GM19455 (cell line): ENCODE measurements at regions not wholly inside any gene's neighbourhood (a gene's known extent, or its start where the extent isn't known, plus 50 kb on each side); places are given as distances from the start of the nearest gene placed in this dataset.

Experiments
- ATAC-seq: cut with Tn5 transposase; IDR thresholded peaks from one replicate; pipeline ENCODE4 v1.9.1; 2021; ENCODE audit not compliant: unreplicated experiment

DNA sequence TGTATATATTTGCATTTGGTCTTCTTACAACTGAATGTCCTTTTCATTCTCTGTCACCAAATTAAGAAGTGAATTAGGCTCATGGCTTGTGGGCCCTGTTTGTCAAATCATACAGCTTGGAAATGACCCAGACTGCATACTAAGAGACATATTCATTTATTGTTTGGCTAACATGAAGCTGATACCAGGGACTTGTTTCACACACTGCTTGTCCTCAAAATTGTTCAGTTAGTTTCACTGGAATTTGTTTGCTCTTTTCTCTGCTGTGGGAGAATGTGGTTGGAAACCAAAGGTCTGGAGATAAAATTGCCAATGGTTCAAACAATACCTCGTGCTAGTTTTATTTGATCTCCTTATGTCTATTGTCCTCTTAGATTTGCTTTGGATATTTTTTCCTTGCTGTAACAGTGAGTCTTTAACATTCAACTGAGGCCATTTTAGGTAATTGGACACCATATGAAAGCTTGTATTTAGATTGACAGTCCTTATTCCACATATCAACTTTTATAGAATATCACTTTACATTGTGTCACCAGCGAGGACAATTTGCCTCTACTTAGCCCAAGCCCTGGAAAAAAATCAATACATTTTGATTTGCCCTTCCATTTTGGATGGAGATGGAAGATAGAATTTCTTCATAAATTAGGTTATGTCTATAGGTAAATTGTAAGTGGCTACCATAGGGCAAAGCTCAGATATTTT, 144.3 kb upstream of the MTAP start:
- ATAC-seq: no peak

DNA sequence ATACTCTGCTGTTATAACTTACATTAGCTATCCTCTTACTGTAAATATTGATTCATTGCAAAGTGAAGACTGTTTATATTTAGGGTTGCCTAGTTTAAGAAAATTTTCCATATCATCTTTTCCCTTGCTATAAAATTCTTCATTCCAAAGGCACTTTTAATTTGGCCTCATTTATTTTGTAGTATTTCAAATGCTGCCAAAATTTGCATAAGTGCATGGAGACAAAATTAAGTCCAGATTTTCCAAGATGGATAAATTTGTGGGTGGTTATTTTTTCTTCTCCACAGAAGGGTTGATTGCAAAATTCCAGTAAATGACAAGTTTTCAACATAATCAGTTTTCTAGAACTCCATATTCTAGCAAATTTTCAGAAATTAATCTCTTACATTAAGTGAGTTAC, 141.5 kb upstream of the MTAP start:
- no peak for ATAC-seq

DNA sequence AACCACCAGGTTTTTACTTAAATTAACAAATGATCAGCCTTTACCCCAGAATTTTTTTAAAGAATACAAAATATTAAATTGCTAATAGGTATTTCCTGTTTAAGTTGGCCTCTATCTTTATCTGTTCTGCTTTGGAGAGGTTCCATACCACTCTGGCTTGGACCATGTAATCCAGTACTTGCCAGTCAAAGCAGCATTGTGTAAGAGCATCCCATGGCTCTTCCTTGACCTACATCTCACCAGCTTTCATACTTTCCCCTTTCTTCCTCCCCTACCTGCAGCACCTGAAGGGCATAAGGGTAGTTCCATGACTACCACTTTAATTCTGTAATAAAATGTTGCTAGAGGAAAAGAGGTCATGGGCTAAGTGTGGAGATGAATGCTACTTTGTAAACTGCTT, 140.8 kb upstream of the MTAP start:
- no peak for ATAC-seq

GRCh38 chr9:21668516-21668915, 133.9 kb upstream of the MTAP start:
- no peak for ATAC-seq

DNA sequence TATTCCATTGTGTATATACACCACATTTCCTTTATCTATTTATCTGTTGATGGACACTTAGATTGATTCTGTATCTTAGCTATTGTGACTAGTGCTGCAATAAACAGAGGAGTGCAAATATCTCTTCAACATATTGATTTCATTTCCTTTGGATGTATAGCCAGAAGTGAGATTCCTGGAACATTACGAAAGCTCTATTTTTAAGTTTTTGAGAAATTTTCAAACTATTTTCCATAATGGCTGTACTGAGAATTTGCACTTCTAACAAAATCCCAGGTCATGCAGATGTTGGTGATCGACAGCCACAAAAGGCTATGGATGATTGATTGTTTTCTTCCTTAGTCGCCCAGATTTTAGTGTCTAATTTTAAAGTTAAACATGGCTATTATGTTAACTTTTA, 132.7 kb upstream of the MTAP start:
- no peak for ATAC-seq

- no peak for ATAC-seq
These were observed 132.1 kb upstream of the MTAP start for GRCh38 chr9:21670374-21670773.

- ATAC-seq: no peak
These were observed 130.3 kb upstream of the MTAP start for GRCh38 chr9:21672140-21672539.

DNA sequence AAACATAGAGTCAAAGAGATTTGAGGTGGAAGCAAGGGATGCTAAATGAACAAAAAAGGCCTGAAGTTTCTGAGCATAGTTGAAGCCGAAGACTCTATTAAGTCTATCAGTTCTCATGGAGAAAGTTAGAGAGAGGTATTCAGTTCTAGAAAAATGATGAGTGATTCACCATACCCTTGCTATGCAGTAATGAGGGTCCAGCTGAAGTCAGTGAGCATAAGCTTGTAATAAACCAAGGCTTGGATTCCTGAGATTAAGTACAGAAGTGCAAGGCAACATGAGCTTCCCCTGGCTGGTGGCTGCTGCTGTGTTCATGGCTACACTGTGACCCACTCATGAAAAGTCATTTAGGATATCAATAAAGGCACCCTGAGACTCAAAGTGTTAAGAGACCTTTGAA, 129.7 kb upstream of the MTAP start:
- ATAC-seq: no peak

DNA sequence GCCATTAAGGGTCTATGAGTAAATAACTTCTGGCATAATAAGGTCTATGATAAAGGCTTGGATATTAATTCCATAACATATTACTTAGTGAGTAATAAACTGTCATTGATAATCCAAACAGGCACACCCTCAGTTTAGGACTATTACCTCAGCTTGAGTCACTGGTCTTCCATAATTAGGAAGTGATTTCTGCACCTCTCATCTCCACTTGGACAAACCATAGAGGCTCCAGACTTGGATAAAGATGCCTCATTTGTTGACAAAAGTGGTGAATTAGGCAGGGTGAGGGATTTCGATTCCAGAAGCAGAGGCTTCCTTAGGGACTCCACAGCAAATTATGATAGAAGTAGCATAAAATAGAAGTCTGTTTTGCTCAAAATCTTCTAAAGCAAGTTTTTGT, 127.5 kb upstream of the MTAP start:
- ATAC-seq: no peak

DNA sequence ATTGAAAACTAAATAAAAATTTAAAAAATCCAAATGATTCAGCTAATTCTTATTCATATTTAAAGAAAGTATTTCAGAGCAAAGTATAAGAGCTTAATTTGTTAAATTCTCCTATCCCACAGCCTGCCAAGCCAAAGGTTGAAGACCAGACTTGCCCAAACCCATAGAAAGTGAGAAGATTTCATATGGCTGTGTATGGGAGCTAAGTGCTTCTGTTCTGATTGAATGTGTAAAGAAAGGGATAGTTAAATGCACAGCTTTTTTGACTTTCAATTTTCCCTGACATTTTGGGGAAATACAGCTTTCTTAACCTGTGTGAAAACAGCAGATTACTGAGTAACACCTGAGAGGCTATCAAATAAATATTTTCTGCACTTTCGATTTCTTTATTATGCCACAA, 125.0 kb upstream of the MTAP start:
- no peak for ATAC-seq

GRCh38 chr9:21677834-21678233, 124.6 kb upstream of the MTAP start:
- no peak for ATAC-seq

- ATAC-seq: no peak
These were observed 123.0 kb upstream of the MTAP start for GRCh38 chr9:21679432-21679831.

DNA sequence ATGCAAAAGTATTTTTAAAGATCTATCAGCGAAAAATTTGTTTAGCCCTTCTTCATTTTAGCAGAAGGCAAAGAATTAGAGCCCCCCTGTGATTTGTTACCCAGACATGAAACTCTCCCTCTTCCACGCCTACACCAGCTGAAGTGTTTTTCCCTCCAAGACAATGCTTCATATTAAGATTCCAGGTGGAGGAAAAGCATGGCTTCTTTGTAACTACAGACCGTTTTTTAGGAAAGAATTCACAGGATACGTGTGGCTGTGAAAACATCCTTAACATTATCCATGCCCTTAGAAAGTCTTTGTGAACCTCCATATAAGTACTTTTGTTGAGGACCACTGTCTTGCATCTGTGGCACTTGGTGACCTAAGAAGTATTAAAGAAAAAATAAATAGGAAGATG, 121.8 kb upstream of the MTAP start:
- ATAC-seq: no peak

DNA sequence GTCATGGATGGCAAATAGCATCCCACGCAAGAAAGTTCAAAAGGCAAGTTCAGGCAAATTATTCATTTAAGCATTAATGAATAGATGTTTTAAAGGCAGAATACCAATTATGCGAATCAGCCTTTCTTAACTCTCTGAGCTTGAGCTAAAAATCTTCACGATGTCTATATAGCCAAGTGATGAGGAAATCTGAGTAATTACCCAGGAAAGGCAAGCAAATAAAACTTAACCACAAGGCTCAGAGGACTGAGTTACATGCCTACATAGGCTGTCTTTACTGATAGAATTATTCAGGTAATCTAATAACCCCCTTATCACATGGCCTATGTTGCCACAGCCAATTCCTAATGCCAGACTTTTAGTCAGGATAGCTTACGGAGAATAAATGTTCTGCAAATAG, 120.8 kb upstream of the MTAP start:
- ATAC-seq: no peak

DNA sequence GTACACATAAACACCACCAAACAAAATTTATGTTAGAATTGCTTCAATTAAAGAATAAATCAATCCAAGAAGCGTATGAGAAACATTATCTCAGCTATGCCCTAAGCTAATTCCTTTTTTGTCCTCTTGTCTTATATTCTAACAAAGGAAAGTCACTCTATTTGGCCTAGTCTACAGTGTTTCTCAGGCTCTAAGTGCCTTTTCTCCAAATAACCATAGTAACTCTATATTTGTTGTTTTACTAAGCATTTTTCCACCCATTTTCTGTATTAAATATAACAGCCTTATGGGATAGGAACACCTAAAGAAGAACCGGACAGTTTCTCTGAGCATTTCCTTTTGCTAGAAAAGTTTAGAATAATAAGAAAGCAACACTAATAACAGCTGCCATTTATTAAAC, 120.1 kb upstream of the MTAP start:
- no peak for ATAC-seq

DNA sequence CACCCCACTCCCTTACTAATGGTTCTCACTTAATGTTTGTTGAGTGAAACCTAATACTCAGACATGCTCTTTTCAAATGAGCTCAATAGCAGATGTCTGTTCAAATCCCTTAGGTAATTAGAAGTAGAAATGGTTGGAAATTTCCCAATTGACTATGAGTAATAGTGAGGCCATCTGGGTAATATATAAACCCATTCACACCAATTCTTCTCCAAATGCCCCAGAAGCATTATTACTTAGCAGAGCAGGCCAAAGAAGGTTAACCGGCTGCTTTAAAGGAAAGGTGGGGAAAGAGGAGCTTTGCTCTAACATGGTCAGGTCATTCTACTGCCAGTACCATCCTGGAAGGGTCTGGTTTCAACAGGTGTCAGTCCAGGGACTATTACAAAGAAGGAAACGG, 119.5 kb upstream of the MTAP start:
- ATAC-seq: no peak

- no peak for ATAC-seq
These were observed 118.8 kb upstream of the MTAP start for GRCh38 chr9:21683484-21684175.

- no peak for ATAC-seq
These were observed 118.2 kb upstream of the MTAP start for GRCh38 chr9:21684231-21684630.

GRCh38 chr9:21684831-21685362, 117.5 kb upstream of the MTAP start:
- ATAC-seq: no peak

DNA sequence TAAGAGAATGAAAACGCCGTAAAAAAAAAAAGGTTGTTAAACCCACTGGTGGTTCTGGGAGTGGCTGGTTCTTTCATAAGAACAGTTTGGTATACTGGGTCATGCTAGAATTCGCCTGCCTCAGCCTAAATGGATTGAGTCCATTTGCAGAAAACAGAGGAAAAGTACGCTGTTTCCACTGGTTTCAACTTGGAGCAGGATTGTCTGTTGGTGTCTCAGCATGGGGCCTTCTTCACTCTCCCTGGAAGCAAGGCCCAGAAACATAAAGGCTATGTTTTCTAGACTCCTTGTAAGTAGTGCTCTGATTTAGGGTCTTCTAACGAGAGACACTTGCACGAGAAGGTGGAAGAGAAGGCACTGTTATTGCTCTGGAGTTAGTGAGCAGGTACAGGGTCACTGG, 116.9 kb upstream of the MTAP start:
- no peak for ATAC-seq

GRCh38 chr9:21686738-21687137, 115.7 kb upstream of the MTAP start:
- ATAC-seq: no peak

GRCh38 chr9:21687351-21687750, 115.1 kb upstream of the MTAP start:
- ATAC-seq: no peak
